ENCODE measurements at regions not wholly inside any gene's neighbourhood (a gene's known extent, or its start where the extent isn't known, plus 50 kb on each side); places are given as distances from the start of the nearest gene placed in this dataset.
A peak's percentile ranks its signal among the peaks of the same experiment; 100 is the strongest.
"Not testable (repeated sequence)": the region's sequence is repeated elsewhere in the genome, so short reads cannot be mapped to it uniquely, and the experiment has no call there.

GRCh38 chr1:185393205-185393604 is 76.2 kb upstream of the IVNS1ABP start:
- no peak for TF ChIP-seq EZH2phosphoT487 (IDR thresholded peaks at IDR 0.05; ENCODE audit: low read depth, severe bottlenecking, unreplicated experiment)
- TF ChIP-seq EZH2 (IDR thresholded peaks at IDR 0.05; ENCODE audit: borderline replicate concordance), result no peak
- no peak for TF ChIP-seq CTCF (IDR thresholded peaks at IDR 0.05; ENCODE audit: poor library complexity)
- Histone ChIP-seq H4K20me1 (ENCODE audit: insufficient read depth, poor library complexity, severe bottlenecking) (no peaks in the 10 kb centered on the region), H3K9me3 (ENCODE audit: low read depth) (no peaks in the 10 kb centered on the region), H3K4me3 (no peak overlapping the region), H3K27ac (no peak overlapping the region), H3K79me2 (no peaks in the 10 kb centered on the region), H3K27me3 (no peaks in the 10 kb centered on the region), H3K9me2 (replicated peaks; ENCODE audit: insufficient read depth) (no peaks in the 10 kb centered on the region), H3K4me2 (no peak overlapping the region), H2AFZ (no peak overlapping the region), H3K4me1 (ENCODE audit: insufficient read depth) (peaks cover 5% of the 10 kb centered on the region), H3K36me3 (replicated peaks; ENCODE audit: insufficient read depth, low read depth) (no peaks in the 10 kb centered on the region)
- DNase-seq (ENCODE audit: low spot score), result no peak
- WGBS (ENCODE audit: low lambda C conversion rate, missing lambda C conversion rate), result 90% methylated on average over 4 of the region's 4 CpGs

- Histone ChIP-seq H3K9me3 (ENCODE audit: low read depth) (no peaks in the 10 kb centered on the region), H3K4me2 (no peak overlapping the region), H4K20me1 (ENCODE audit: insufficient read depth, poor library complexity, severe bottlenecking) (no peaks in the 10 kb centered on the region), H3K9me2 (replicated peaks; ENCODE audit: insufficient read depth) (no peaks in the 10 kb centered on the region), H3K79me2 (no peaks in the 10 kb centered on the region), H2AFZ (no peak overlapping the region), H3K36me3 (replicated peaks; ENCODE audit: insufficient read depth, low read depth) (no peaks in the 10 kb centered on the region), H3K4me3 (no peak overlapping the region), H3K4me1 (ENCODE audit: insufficient read depth) (peaks cover 5% of the 10 kb centered on the region), H3K27ac (peak overlapping the region; percentile 31), H3K27me3 (no peaks in the 10 kb centered on the region)
- no peak for DNase-seq (ENCODE audit: low spot score)
- TF ChIP-seq CTCF (IDR thresholded peaks at IDR 0.05; ENCODE audit: poor library complexity), result no peak
Observed at GRCh38 chr1:185388815-185389214, 71.8 kb upstream of the IVNS1ABP start.

- H3K4me1 ChIP-seq (ENCODE audit: insufficient read depth), result peaks cover 5% of the 10 kb centered on the region
- H3K9me3 ChIP-seq (ENCODE audit: low read depth), result no peaks in the 10 kb centered on the region
- no peaks in the 10 kb centered on the region for H3K36me3 ChIP-seq (replicated peaks; ENCODE audit: insufficient read depth, low read depth)
- DNase-seq (ENCODE audit: low spot score), result no peak
- H3K27me3 ChIP-seq, result no peaks in the 10 kb centered on the region
- H3K9me2 ChIP-seq (replicated peaks; ENCODE audit: insufficient read depth), result no peaks in the 10 kb centered on the region
- H2AFZ ChIP-seq, result no peak overlapping the region
- H4K20me1 ChIP-seq (ENCODE audit: insufficient read depth, poor library complexity, severe bottlenecking), result no peaks in the 10 kb centered on the region
- H3K4me2 ChIP-seq, result no peak overlapping the region
- H3K79me2 ChIP-seq, result no peaks in the 10 kb centered on the region
- TF ChIP-seq EZH2 (IDR thresholded peaks at IDR 0.05; ENCODE audit: borderline replicate concordance), result no peak
- TF ChIP-seq CTCF (IDR thresholded peaks at IDR 0.05; ENCODE audit: poor library complexity), result no peak
- no peak for TF ChIP-seq EZH2phosphoT487 (IDR thresholded peaks at IDR 0.05; ENCODE audit: low read depth, severe bottlenecking, unreplicated experiment)
- no peak overlapping the region for H3K4me3 ChIP-seq
- H3K27ac ChIP-seq, result peak overlapping the region; percentile 31
Observed at GRCh38 chr1:185388346-185388745, 71.3 kb upstream of the IVNS1ABP start.

GRCh38 chr1:185385991-185386390 is 68.9 kb upstream of the IVNS1ABP start:
- TF ChIP-seq EZH2 (IDR thresholded peaks at IDR 0.05; ENCODE audit: borderline replicate concordance), result no peak
- TF ChIP-seq CTCF (IDR thresholded peaks at IDR 0.05; ENCODE audit: poor library complexity), result no peak
- no peak for TF ChIP-seq EZH2phosphoT487 (IDR thresholded peaks at IDR 0.05; ENCODE audit: low read depth, severe bottlenecking, unreplicated experiment)
- Histone ChIP-seq H3K4me1 (ENCODE audit: insufficient read depth) (peaks cover 5% of the 10 kb centered on the region), H3K4me3 (no peak overlapping the region), H3K27ac (no peak overlapping the region), H3K4me2 (no peak overlapping the region), H3K36me3 (replicated peaks; ENCODE audit: insufficient read depth, low read depth) (no peaks in the 10 kb centered on the region), H3K27me3 (no peaks in the 10 kb centered on the region), H3K9me2 (replicated peaks; ENCODE audit: insufficient read depth) (no peaks in the 10 kb centered on the region), H4K20me1 (ENCODE audit: insufficient read depth, poor library complexity, severe bottlenecking) (no peaks in the 10 kb centered on the region), H3K9me3 (ENCODE audit: low read depth) (no peaks in the 10 kb centered on the region), H2AFZ (no peak overlapping the region), H3K79me2 (no peaks in the 10 kb centered on the region)
- 92% methylated on average over 2 of the region's 2 CpGs for WGBS (ENCODE audit: low lambda C conversion rate, missing lambda C conversion rate)
- no peak for DNase-seq (ENCODE audit: low spot score)

- H3K36me3 ChIP-seq (replicated peaks; ENCODE audit: insufficient read depth, low read depth); H3K4me3 ChIP-seq; H3K9me3 ChIP-seq (ENCODE audit: low read depth); H3K4me1 ChIP-seq (ENCODE audit: insufficient read depth); H3K4me2 ChIP-seq; H3K9me2 ChIP-seq (replicated peaks; ENCODE audit: insufficient read depth); H3K79me2 ChIP-seq; H2AFZ ChIP-seq; H3K27ac ChIP-seq; H4K20me1 ChIP-seq (ENCODE audit: insufficient read depth, poor library complexity, severe bottlenecking); DNase-seq (ENCODE audit: low spot score); H3K27me3 ChIP-seq: not testable (repeated sequence)
- WGBS (ENCODE audit: low lambda C conversion rate, missing lambda C conversion rate), result 88% methylated on average over 6 of the region's 6 CpGs
Observed at GRCh38 chr1:185383805-185384204, 66.8 kb upstream of the IVNS1ABP start.

Data from hepatocyte (in vitro differentiated cells).